Adrenal gland (tissue), 5 donors: ENCODE measurements at regions not wholly inside any gene's neighbourhood (a gene's known extent, or its start where the extent isn't known, plus 50 kb on each side); places are given as distances from the start of the nearest gene placed in this dataset.

Source experiments
- POLR2A ChIP-seq, 2 donors: fragments of 450-650 bp; IDR thresholded peaks; one replicate each; pipeline ENCODE4 v1.6.1; 2017; ENCODE audit warnings: antibody characterized with exemption in 2 of 2, mild to moderate bottlenecking in 2 of 2, moderate library complexity in 1 of 2
- TF ChIP-seq, protein P1 (sequence below), 6 experiments: fragments of 450-650 bp in 4 of 6; fragments of 200-600 bp in 2 of 6; sonication (generic) in 1 of 6; IDR thresholded peaks; 1 replicate in 5 of 6; 2 replicates in 1 of 6; pipeline versions ENCODE4 v1.5.1 to v1.8.0; 2016 to 2021; ENCODE audit warnings: antibody characterized with exemption in 6 of 6, mild to moderate bottlenecking in 2 of 6, moderate library complexity in 1 of 6
- donor health status: DM: no; HTN: no; CAD: no.

- TF ChIP-seq, protein P1, sequence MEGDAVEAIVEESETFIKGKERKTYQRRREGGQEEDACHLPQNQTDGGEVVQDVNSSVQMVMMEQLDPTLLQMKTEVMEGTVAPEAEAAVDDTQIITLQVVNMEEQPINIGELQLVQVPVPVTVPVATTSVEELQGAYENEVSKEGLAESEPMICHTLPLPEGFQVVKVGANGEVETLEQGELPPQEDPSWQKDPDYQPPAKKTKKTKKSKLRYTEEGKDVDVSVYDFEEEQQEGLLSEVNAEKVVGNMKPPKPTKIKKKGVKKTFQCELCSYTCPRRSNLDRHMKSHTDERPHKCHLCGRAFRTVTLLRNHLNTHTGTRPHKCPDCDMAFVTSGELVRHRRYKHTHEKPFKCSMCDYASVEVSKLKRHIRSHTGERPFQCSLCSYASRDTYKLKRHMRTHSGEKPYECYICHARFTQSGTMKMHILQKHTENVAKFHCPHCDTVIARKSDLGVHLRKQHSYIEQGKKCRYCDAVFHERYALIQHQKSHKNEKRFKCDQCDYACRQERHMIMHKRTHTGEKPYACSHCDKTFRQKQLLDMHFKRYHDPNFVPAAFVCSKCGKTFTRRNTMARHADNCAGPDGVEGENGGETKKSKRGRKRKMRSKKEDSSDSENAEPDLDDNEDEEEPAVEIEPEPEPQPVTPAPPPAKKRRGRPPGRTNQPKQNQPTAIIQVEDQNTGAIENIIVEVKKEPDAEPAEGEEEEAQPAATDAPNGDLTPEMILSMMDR (IDR thresholded peaks at IDR 0.05), result no peak
- peak in 1 of 2 donors; percentile 36 for TF ChIP-seq POLR2A (IDR thresholded peaks at IDR 0.05)
Measured at GRCh38 chr3:150235799-150236198, 172.3 kb upstream of the TSC22D2 start.
